Embryonic facial prominence (tissue), 1 donor: ENCODE measurements at regions not wholly inside any gene's neighbourhood (a gene's known extent, or its start where the extent isn't known, plus 50 kb on each side); places are given as distances from the start of the nearest gene placed in this dataset.

ENCODE experiments used
- DNase-seq: peaks from one replicate; pipeline ENCODE4 v3.0.0-alpha.2; 2016; ENCODE audit errors: extremely low spot score

DNA sequence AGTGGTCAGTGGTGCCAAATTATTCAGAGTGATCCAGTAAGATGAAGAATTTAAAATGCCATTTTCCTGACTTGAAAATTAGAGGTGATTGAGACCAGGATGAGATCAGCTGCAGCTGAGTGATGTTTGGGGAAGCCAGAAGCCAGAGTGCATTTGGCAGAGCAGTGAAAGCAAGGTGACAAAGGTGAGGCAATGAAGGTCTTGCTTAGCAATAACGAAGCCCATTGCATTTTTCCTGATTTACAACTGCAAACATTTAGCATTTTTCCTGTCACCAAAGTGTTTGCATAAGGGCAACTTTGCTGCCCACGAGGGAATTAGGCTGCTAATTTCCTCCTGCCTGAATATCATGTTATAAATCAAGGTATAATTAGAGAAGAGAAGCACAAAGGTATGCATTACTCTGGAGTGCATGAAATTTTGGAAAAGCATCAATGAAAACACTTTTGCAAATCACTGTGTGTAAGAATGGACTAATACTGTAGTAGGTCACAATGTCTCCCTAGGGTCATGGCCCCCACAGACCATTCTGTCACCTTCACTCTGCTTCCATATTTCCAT, 188.2 kb upstream of the LYPLAL1 start:
- DNase-seq, result no peak

DNA sequence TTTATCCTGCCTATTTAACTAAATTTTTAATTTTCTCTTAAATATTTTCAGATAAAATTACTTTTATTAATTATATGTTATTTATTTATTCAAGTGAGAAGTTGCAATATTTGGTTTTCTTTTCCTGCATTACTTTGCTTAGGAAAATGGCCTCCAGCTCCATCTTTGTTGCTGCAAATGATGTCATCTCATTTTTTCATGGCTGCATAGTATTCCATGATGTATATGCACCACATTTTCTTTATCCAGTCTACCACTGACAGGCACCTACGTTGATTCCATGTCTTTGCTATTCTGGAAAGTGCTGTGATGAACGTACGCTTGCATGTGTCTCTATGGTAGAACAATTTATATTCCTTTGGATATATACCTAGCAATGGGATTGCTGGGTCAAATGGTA, 186.9 kb upstream of the LYPLAL1 start:
- DNase-seq, result no peak

DNA sequence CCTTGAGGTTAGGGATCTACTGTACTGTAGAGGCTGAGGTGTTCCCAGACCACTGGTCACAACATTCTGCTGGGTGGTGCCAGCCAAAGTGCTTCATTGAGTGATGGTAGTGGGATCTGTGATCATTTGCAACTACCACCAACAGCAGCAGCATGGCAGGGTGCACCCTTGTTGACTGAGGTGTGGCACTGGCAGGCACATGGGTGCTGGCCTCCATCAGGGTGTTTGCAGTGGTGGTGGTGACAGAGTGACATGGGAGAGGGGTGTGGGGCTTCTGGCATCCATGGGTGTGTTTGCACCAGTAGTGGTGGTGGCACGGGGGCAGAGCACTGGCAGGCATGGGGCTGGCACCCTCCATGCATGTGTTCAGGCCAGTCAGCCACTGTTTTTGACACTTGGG, 183.7 kb upstream of the LYPLAL1 start:
- DNase-seq, result no peak

DNA sequence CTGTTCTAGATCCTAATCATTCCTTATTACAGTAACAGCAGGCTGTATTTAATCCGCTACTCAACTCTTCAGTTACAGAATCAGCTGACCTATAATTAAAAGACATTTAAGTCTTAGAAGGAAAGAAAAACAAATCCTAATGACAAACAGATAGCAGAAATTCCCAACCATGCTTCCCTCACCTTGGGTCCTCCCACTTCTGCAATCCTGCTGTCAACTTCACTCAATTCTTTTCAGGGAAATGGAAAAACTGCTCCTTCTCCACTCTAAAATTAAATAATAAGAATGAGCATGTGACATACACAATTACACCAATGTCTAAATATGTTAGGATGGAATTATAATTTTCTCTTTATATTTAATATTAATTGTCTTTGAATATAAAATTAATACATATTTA, 182.6 kb upstream of the LYPLAL1 start:
- peak; percentile 13 for DNase-seq

DNA sequence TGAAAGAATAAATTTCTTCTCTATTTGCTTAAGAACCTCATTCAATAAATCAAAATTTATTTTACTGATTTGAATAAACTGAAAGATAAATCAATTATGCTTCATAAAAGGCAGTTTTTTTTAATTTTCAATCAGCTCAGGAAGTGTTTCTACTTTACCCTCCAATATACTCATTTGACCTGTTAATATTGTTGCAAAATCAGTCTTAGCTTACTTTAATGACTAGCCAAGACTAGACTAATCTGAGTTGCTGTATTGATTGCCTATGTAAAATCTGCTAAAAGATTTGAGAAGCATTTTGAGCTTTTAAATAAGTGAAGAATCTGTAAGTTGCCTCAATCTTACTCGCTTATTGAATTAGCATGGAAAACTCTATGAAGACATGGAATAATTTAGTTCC, 179.1 kb upstream of the LYPLAL1 start:
- DNase-seq, result no peak

DNA sequence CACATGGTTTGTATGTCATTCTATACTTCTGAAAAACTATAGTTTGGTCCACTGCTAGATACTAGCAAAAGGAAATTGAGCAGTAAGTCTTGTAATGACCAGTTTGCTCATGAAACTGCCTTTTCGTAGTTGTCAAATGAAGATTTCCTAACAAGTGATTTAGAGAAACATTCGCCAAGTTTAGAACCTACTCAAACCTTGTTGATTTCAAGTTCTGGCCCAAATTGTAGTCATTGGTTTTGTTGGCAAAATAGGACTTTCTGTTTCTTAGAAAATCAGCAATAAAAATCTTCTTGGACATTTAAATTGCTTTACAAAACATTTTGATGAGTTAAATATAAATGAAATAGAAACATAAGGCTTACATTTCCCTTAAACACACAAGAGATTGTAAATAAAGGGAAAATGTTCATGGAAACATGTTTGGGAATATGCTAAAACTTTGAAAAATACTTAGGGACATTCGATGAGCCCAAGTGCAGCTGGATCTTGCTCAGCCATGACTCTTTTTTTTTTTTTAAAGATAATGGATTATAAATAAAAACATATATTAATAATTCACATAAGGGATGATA, 178.5 kb upstream of the LYPLAL1 start:
- DNase-seq, result no peak

DNA sequence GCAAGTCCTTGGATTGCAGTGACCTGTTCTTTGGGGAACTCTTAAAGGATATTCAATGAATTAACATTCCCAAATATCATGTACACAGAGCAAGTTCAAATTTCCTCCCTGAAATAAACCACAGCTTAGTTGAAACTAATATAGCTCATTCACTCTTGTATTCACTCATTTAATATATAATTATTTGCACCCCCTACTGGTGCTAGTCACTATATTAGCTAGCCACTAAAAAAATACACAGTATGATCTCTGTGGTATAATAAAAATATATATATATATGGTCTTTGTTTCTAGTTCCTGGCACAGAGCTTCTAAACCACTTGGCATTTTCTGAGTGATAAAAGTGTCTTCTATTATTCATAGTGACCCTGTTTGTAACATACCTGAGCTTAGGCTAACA, 177.3 kb upstream of the LYPLAL1 start:
- no peak for DNase-seq

DNA sequence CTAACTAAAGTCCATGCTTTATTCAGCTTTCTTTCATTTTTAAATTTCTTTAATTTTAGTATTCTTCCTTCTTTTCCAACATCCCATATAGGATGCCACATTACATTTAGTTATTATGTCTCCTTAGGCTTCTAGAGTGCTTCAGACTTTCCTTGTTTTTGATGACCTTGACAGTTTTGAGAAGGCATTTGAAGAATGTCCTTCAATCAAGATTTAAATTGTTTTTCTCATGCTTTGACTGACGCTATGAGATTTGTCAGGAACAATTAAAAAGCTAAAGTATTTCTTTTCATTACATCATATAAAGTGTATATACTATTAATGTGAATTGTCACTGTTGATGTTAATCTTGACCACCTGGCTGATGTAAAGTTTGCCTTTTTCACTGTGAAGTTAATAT, 173.7 kb upstream of the LYPLAL1 start:
- DNase-seq, result no peak

DNA sequence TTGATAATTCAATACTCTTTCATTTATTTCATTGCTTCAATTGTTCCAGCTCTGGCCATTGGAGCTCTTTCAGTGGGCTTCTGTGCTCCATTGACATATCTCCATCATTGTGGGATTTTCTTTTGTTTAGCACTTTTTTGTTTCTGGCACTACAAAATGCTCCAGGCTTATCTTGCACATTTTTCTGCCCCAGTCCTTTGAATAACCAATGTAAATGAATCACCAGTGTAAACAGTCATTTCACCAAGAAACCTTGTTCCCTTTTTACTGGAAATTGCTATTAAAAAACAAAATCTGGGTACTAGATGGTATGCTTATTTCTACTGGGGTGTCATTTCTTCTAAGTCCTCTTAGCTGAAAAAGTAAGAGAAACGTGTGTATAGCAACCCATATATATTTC, 173.0 kb upstream of the LYPLAL1 start:
- no peak for DNase-seq

DNA sequence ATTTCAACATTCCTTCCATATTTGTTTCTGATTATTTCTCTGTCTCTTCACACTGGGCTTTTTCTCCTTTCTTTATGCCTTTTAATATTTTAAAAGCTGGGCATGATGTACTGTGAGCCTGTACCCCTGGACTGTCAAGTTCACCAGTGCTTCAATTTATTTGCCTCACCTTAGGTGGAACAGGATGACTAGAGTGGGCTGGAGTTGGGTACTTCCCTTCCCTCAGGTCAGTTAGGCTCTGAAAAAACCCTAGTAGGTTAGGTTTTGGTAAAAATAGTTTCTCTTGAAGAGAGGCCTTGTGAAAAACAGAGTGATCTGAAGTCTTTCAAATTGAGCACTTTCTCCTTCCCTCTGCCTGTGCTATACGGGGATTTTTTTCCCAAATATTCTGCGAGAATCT, 163.0 kb upstream of the LYPLAL1 start:
- no peak for DNase-seq

DNA sequence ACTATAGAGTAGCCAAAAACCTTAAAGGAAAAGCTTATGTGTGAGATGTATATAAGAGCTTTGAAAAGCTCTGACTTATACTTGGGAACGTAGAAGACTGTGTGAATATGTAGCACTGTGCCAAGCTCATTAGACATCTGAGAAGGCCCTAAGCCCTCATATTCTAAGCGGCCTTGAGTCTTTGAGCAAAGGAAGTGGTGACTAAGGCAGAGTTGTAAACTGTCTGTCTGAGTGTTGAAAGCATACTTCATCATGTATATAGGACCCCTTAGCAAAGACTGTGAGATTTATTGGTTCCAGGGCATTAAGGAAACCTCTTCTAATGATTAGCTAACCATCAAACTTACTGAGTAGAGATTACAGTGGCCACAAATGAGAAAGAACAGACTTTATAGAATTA, 153.3 kb upstream of the LYPLAL1 start:
- DNase-seq, result no peak

DNA sequence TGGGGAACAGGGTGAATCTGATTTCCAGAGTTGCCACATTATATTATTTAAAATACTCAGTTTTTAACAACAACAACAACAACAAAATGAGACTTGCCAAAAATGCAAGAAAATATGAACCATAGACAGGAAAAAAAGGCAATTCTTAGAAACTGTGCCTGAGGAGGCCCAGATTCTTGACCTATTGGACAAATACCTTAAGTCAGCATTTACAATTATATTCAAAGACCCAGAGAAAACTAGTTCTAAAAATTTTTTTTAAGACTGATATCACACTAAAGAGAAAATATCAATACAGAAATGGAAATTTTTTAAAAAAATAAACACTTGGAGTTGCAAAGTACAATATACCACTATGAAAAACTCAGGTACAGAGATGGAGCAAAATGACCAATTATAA, 152.8 kb upstream of the LYPLAL1 start:
- no peak for DNase-seq

DNA sequence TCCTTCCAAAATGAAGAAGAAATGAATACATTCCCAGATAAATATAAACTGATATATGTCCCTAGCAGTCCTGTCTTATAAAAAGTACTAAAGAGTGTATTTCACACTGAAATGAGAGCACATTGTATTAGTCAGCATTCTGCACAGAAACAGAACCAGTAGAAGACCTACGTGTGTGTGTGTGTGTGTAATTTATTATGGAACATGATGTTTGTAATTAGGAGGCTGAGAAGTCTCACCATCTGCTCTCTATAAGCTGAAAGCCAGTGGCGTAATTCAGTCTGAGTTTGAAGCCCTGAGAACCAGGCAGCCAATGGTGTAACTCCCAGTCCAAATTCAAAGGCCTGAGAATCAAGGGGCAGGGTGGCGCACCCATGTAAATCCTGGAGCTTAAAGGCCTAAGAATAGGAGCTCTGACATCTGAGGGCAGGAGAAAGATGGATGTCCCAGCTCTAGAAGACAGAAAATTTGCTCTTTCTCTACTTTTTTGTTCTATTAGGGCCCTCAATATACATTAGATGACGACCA, 146.5 kb upstream of the LYPLAL1 start:
- DNase-seq, result no peak

DNA sequence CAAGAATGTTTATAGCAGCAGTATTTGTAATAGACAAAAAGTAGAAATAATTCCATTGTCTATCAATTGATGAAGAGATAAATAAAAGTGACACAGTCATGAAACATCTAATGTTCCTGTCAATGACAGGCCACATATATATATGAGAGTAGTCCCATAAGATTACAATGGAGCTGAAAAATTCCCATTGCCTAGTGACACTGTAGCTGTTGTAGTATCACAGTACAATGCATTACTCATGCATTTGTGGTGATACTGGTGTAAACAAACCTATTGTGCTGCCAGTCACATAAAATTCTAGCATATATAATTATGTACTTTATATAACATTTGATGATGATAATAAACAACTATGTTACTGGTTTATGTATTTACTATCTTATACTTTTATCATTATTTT, 141.9 kb upstream of the LYPLAL1 start:
- no peak for DNase-seq

DNA sequence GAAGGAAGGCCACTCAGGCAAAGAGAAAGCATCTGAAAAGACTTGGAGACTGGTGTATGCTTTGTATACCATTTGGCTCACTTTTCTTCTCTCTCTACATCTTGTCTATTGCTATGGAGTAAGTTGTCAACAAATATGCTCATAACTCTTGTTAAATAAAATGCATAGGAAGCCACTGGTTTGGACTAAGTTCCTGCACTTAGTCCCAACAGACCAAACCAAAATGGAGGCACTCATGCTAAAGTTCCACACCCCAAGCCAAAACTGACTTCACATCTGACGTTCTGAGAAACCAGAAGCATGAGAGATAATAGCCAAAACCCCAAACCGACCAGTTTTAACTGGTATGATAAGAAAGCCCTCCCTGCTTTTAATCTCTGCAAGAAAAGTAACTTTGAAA, 135.3 kb upstream of the LYPLAL1 start:
- no peak for DNase-seq

DNA sequence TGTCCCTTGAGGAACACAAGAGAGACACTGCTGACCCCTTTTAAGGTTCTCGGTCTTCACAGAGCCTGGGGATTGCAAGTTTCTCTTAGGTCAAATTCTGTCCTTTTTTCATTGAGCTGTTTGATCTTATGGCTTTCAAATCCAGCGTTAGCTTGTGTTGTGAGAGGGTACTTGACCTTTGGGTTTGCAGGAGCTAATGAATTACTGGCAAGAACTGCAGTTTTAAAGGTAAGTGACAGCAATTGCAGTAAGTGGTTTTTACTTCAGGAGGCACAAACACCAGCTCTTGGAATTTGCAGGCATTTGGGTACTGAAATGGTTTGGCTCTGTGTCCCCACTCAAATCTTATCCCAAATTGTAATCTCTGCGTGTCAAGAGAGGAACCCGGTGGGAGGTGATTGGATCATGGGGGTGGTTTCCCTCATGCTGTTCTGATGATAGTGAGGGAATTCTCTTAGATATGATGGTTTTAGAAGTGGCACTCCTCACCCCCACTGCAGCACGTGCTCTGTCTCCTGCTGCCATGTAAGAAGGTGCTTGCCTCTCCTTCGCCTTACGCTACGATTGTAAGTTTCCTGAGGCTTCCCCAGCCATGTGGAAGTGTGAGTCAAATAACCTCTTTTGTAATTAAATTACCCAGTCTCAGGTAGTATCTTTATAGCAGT, 134.5 kb upstream of the LYPLAL1 start:
- no peak for DNase-seq

DNA sequence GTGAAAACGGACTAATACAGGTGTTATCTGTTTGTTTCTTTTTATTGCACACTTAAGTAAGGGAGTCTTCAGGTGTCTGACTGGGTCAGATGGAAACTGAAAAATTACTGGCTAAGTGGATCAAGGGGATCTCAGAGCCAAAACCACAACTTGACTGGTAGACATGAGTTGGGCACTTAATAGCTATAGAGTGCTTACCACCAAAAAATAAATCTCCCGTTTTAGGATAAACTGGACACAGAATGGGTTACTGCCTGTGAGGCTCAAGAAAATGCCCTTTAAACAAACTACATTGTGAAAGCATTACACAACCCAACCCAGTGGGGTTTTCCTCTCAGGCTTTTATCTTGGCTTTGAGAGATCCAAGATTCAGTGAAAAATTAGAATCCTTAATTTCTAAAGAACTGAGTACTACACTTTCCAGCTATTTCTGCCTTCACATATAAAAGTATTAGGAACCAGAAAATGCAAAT, 134.0 kb upstream of the LYPLAL1 start:
- no peak for DNase-seq

DNA sequence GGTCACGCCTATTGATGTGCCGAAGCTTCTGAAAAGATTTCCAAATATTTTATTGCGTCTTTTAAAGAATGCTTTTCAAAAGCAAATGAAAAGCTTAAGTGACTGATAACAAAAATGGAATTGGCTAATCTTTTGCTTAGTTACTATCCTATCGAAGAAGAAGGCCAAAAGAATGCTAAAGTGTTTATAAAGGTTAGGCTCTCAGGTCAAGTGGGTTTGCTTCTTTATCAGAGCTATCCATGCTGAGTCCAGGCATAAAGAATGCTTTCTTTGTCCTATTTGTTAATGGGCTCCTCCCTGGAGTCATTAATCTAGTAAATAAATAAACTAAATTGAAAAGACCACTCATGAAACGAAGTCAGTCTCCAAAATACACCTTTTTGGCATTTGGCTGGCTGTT, 133.4 kb upstream of the LYPLAL1 start:
- DNase-seq, result no peak

DNA sequence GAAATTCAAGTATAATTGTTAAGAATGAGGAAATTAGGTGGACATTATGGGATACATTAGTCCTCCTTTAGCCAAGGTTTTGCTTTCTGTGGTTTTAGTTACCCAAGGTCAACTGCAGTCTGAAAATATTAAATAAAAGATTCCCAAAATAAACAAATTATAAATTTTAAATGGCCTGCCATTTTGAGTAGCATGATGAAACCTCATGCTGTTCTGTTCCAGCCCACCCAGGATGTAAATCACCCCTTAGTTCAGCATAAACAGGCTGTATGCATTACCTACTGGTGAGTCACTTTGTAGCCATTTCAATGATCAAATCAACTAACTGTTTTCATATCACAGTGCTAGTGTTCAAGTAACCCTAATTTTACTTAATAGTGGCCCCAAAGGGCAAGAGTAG, 132.5 kb upstream of the LYPLAL1 start:
- no peak for DNase-seq

DNA sequence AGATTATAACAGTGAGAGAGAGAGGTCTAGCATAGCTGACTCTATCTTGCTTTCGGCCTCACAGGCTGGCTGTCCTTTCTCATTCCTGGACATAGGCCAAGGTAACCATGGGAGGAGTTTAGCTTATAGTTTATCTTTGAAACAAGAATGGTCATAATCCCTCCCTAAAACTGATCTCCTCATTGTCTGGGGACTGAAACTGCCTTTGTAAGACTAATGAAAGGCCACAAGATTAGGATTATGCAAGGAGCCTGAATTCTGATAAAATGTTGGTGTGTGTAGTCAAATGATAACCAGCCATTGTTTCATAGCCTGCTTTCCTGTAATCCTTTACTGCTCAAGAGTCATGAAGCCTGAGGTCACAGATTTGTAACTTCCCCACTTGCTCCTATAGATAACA, 131.9 kb upstream of the LYPLAL1 start:
- DNase-seq, result no peak

DNA sequence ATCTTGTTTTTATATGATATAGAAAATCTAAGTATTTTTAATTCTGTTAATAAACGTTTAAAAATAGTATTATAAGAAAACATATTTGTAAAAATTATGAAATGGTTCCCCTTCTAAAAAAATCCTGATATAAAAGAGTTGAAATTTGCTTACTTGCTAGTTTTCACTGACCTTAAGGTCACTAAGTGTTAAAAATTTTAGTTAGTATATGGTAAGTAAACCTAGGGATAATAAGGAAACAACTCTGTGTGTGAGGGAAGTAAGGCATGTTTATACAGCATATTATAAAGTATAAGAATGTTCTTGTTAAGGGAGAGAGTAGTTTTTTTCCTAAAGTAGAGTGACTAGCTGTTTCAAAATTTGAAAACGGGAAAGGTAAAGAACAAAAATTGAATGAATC, 130.9 kb upstream of the LYPLAL1 start:
- no peak for DNase-seq

DNA sequence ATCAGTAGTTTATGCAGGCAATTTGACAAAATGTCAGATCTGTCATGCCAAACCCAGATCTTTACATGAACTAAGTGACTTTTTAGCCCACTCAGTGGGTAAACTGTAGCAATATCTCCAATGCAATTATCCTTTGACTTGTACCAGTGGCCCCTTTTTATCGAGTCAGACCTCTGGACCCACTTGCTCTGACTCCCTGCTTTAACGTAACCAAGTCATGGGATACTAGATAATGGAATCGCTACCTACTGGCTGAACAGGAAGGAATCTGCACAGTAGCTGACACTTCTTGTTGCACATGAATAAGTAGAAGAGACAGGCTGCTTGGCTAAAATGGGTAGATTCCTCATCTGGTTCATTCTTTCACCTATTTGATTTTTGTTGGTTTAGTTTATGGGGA, 128.4 kb upstream of the LYPLAL1 start:
- DNase-seq, result no peak

DNA sequence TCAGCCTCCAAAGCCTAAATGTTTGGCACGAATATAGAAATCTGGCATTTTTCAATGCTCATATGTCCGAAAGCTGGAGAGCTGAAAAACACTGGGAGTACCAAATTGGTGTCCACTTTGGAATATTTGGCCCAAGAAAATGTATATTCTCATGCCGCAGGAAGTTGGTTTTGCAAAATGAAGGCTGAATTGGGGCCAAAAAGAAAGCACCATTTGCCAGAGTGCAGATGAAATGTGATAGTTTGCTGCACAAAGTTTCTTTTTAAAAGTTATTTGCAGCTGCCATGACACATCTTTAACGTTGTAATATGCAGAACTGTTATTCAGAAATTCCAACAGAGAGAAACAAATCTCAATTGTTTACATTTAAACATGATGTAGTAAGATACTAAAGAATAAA, 124.2 kb upstream of the LYPLAL1 start:
- DNase-seq, result no peak
